GM12878 (cell line): ENCODE measurements at regions not wholly inside any gene's neighbourhood (a gene's known extent, or its start where the extent isn't known, plus 50 kb on each side); places are given as distances from the start of the nearest gene placed in this dataset.

ENCODE experiments used
- ATAC-seq: fragments of 200-7000 bp; cut with Tn5 transposase; 3 replicates; pipeline ENCODE4 v1.9.1; 2020; ENCODE audit warnings: mild to moderate bottlenecking, moderate library complexity
- BruUV-seq: library from RNA; stranded (reverse); fragments of 400-500 nt; replicated peaks from 2 replicates; lab custom pipeline; 2021; lab: Mats Ljungman, UMichigan
- CTCF ChIA-PET: fragments of 300-600 bp; sonication (Branson Sonifier 250); formaldehyde crosslinking; extraction: SDS; loops from one replicate; lab custom pipeline; 2021; ENCODE audit warnings: inconsistent platforms; lab: Yijun Ruan, JAX
- POLR2A ChIA-PET: fragments of 350-600 bp; formaldehyde crosslinking; extraction: SDS; loops from one replicate; lab custom pipeline; 2021; ENCODE audit warnings: inconsistent platforms; lab: Charles Lee
- RAD21 ChIA-PET: fragments of 300-600 bp; sonication (Branson Sonifier 250); formaldehyde crosslinking; loops from one replicate; lab custom pipeline; 2023; ENCODE audit warnings: antibody characterized with exemption; ENCODE audit not compliant: unreplicated experiment; lab: Charles Lee
- SMC1A ChIA-PET: fragments of 300-600 bp; sonication (Branson Sonifier 250); formaldehyde crosslinking; loops from one replicate; lab custom pipeline; 2023; ENCODE audit not compliant: unreplicated experiment, uncharacterized antibody; lab: Charles Lee
- DNase-seq: peaks from one replicate; pipeline ENCODE4 v3.0.0-alpha.2; 2011; ENCODE audit warnings: low read depth, low spot score
- FAIRE-seq: peaks from 3 replicates; lab custom pipeline; 2011; peaks lifted over from hg19 to GRCh38; lab: Jason Lieb, UNC
- H2AFZ ChIP-seq: 2 replicates; pipeline ENCODE4 v1.6.0; 2011; ENCODE audit warnings: low read depth, low read length, control low read depth; ENCODE audit not compliant: control insufficient read depth
- H3K27ac ChIP-seq: 2 replicates; pipeline ENCODE4 v1.5.1; 2011; ENCODE audit warnings: control low read depth; ENCODE audit not compliant: control insufficient read depth, insufficient read depth
- H3K27me3 ChIP-seq, 2 experiments: replicated peaks in 1 of 2; 2 replicates each; pipeline versions ENCODE4 v1.6.0 to v1.6.1; 2011; ENCODE audit warnings: low read length in 1 of 2; ENCODE audit not compliant: control insufficient read depth in 2 of 2, insufficient read depth in 2 of 2
- H3K36me3 ChIP-seq, 2 experiments: 2 replicates each; pipeline ENCODE4 v1.5.1; 2011; ENCODE audit warnings: low read length in 1 of 2; ENCODE audit not compliant: control insufficient read depth in 2 of 2, insufficient read depth in 2 of 2
- H3K4me1 ChIP-seq: 2 replicates; pipeline ENCODE4 v1.6.1; 2011; ENCODE audit warnings: mild to moderate bottlenecking, low read length, moderate library complexity, mixed read lengths; ENCODE audit not compliant: control insufficient read depth, insufficient read depth
- H3K4me2 ChIP-seq: 2 replicates; pipeline ENCODE4 v1.6.0; 2011; ENCODE audit warnings: control low read depth; ENCODE audit not compliant: control insufficient read depth, insufficient read depth
- H3K4me3 ChIP-seq: fragments of 200-600 bp; sonication (generic); 2 replicates; pipeline ENCODE4 v1.5.1; 2016
- H3K79me2 ChIP-seq: 2 replicates; pipeline ENCODE4 v1.6.0; 2011; ENCODE audit warnings: low read length; ENCODE audit not compliant: control insufficient read depth, insufficient read depth
- H3K9ac ChIP-seq: 2 replicates; pipeline ENCODE4 v1.8.0; 2011; ENCODE audit warnings: low read length, control low read depth, mixed read lengths; ENCODE audit not compliant: control insufficient read depth, insufficient read depth
- H3K9me3 ChIP-seq: replicated peaks from 3 replicates; pipeline ENCODE4 v1.5.1; 2011; ENCODE audit warnings: mild to moderate bottlenecking, low read length; ENCODE audit not compliant: control insufficient read depth, insufficient read depth
- H4K20me1 ChIP-seq: 2 replicates; pipeline ENCODE4 v1.6.0; 2011; ENCODE audit not compliant: control insufficient read depth, insufficient read depth
- ATF7 ChIP-seq: fragments of 450-650 bp; IDR thresholded peaks from 2 replicates; pipeline ENCODE4 v1.6.1; 2016; ENCODE audit warnings: low read depth, mild to moderate bottlenecking
- CBFB ChIP-seq: IDR thresholded peaks from 2 replicates; pipeline ENCODE4 v1.6.1; 2016; ENCODE audit warnings: antibody characterized with exemption, low read depth
- CBX3 ChIP-seq: fragments of 200-600 bp; sonication (generic); IDR thresholded peaks from 2 replicates; pipeline ENCODE4 v1.6.1; 2016; ENCODE audit warnings: low read depth, borderline replicate concordance
- NRF1 ChIP-seq: conservative IDR thresholded peaks from 2 replicates; pipeline ENCODE4 v1.6.1; 2011; ENCODE audit warnings: mild to moderate bottlenecking, low read depth, low read length, improper control_type of control experiment
- TCF3 ChIP-seq: IDR thresholded peaks from 2 replicates; pipeline ENCODE4 v1.6.1; 2012; ENCODE audit warnings: low read depth, mild to moderate bottlenecking, low read length, borderline replicate concordance; ENCODE audit not compliant: insufficient read depth
- WGBS: methylation state at CpG from one replicate; pipeline ENCODE4 v1.1.6; 2016; ENCODE audit warnings: low lambda C conversion rate; ENCODE audit not compliant: insufficient replicate concordance, insufficient coverage; ENCODE audit errors: missing lambda C conversion rate; 5-methylcytosine and 5-hydroxymethylcytosine counted together
- in situ Hi-C: fragments of 300-500 bp; cut with MboI; formaldehyde crosslinking; loops from 9 replicates; pipeline ENCODE4 v1.14.3; 2018; ENCODE audit warnings: mixed read lengths
- intact Hi-C: fragments of 100-400 bp; cut with micrococcal nuclease; formaldehyde crosslinking; loops from one replicate; pipeline ENCODE4 v1.14.2; 2022; ENCODE audit not compliant: unreplicated experiment
- TF ChIP-seq, protein P1 (sequence below): fragments of 450-650 bp; formaldehyde crosslinking; IDR thresholded peaks from 2 replicates; pipeline ENCODE4 v1.4.0; 2022; ENCODE audit warnings: mild to moderate bottlenecking, moderate library complexity
- TF ChIP-seq, protein P2 (sequence below): fragments of 450-650 bp; IDR thresholded peaks from 2 replicates; pipeline ENCODE4 v1.6.1; 2017; ENCODE audit warnings: mild to moderate bottlenecking, moderate library complexity
- TF ChIP-seq, protein P3 (sequence below): fragments of 450-650 bp; IDR thresholded peaks from 2 replicates; pipeline ENCODE4 v1.6.1; 2017; ENCODE audit warnings: mild to moderate bottlenecking, low read depth, inconsistent platforms; ENCODE audit not compliant: poor library complexity, severe bottlenecking

DNA sequence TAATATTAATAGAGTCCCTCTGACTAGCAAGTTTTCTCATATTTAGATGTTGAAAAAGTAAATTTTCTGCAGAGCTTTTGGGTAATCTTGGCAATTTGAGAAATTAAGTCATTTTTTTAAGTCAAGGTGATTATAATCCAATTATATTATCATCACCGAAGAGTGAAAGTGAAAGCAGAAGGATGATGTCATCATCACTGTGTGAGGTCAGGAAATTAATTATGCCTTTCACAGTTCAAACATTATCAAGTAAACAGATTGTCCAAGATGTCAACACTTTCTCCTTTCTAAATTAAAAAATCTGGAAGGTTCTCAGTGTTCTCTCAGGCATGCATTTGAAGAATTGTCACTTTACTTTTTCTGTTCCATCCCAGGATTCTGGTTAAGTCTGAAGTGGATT is 296.0 kb downstream of the TBX15 start:
- POLR2A ChIA-PET: no interaction called here
- no peaks in the 10 kb centered on the region for H3K27me3 ChIP-seq
- H3K79me2 ChIP-seq: no peaks in the 10 kb centered on the region
- DNase-seq: no peak
- FAIRE-seq: no peak
- H3K4me1 ChIP-seq: no peaks in the 10 kb centered on the region
- intact Hi-C loops: no loop called here
- H2AFZ ChIP-seq: no peak overlapping the region
- H3K27ac ChIP-seq: no peak overlapping the region
- in situ Hi-C loops: no loop called here
- TF ChIP-seq, protein P1, sequence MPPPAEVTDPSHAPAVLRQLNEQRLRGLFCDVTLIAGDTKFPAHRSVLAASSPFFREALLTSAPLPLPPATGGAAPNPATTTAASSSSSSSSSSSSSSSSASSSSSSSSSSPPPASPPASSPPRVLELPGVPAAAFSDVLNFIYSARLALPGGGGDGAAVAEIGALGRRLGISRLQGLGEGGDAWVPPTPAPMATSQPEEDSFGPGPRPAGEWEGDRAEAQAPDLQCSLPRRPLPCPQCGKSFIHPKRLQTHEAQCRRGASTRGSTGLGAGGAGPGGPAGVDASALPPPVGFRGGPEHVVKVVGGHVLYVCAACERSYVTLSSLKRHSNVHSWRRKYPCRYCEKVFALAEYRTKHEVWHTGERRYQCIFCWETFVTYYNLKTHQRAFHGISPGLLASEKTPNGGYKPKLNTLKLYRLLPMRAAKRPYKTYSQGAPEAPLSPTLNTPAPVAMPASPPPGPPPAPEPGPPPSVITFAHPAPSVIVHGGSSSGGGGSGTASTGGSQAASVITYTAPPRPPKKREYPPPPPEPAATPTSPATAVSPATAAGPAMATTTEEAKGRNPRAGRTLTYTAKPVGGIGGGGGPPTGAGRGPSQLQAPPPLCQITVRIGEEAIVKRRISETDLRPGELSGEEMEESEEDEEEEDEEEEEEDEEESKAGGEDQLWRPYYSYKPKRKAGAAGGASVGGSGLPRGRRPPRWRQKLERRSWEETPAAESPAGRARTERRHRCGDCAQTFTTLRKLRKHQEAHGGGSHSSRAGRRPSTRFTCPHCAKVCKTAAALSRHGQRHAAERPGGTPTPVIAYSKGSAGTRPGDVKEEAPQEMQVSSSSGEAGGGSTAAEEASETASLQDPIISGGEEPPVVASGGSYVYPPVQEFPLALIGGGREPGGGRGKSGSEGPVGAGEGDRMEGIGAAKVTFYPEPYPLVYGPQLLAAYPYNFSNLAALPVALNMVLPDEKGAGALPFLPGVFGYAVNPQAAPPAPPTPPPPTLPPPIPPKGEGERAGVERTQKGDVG: no peak
- peak; percentile 85 for TF ChIP-seq ATF7
- no peak for TF ChIP-seq TCF3
- WGBS: 0% methylated on average over 1 of the region's 1 CpG
- ATAC-seq: no peak
- H3K4me3 ChIP-seq: no peak overlapping the region
- H4K20me1 ChIP-seq: no peaks in the 10 kb centered on the region
- SMC1A ChIA-PET: no interaction called here
- no TSS peak for BruUV-seq
- H3K36me3 ChIP-seq: no peaks in the 10 kb centered on the region
- H3K4me2 ChIP-seq: no peak overlapping the region
- H3K9ac ChIP-seq: no peak overlapping the region
- RAD21 ChIA-PET: no interaction called here
- H3K9me3 ChIP-seq: no peaks in the 10 kb centered on the region
- CTCF ChIA-PET: no interaction called here

DNA sequence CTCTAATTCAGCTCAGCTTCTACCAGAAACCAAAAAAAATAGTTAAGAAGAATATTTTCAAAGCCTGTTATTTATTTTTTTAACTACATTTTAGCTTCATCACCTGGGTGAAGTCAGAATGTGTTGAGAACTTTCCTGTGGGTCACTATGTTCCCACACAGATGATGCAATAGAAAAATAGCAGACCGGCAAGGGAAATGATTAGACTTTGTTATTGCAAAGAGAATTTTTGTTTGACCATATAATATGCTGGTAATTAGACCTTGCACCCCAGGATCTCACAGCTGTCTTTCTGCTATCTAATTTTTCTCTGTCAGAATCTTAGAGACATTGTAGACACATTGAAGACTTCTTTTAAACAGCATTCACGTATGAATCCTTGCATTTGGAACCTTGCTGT is 299.3 kb downstream of the TBX15 start:
- no peak overlapping the region for H2AFZ ChIP-seq
- H3K9me3 ChIP-seq: no peaks in the 10 kb centered on the region
- ChIA-PET POLR2A (no interaction called here), SMC1A (no interaction called here), RAD21 (no interaction called here), CTCF (interaction anchor here (0.6 kb wide), 1 partner anchor 998 kb away, joined by 3 read pairs; no protein-coding TSS in a partner anchor)
- H3K27me3 ChIP-seq: no peaks in the 10 kb centered on the region
- no peak overlapping the region for H3K4me3 ChIP-seq
- no peaks in the 10 kb centered on the region for H3K79me2 ChIP-seq
- in situ Hi-C loops: no loop called here
- no peaks in the 10 kb centered on the region for H4K20me1 ChIP-seq
- no peak for FAIRE-seq
- intact Hi-C loops: no loop called here
- no peak for DNase-seq
- no peak for ATAC-seq
- no peak overlapping the region for H3K27ac ChIP-seq
- 0% methylated on average over 2 of the region's 2 CpGs for WGBS
- H3K4me2 ChIP-seq: no peak overlapping the region
- H3K4me1 ChIP-seq: no peaks in the 10 kb centered on the region
- H3K36me3 ChIP-seq: no peaks in the 10 kb centered on the region
- BruUV-seq: no TSS peak
- H3K9ac ChIP-seq: no peak overlapping the region
- TF ChIP-seq, protein P2, sequence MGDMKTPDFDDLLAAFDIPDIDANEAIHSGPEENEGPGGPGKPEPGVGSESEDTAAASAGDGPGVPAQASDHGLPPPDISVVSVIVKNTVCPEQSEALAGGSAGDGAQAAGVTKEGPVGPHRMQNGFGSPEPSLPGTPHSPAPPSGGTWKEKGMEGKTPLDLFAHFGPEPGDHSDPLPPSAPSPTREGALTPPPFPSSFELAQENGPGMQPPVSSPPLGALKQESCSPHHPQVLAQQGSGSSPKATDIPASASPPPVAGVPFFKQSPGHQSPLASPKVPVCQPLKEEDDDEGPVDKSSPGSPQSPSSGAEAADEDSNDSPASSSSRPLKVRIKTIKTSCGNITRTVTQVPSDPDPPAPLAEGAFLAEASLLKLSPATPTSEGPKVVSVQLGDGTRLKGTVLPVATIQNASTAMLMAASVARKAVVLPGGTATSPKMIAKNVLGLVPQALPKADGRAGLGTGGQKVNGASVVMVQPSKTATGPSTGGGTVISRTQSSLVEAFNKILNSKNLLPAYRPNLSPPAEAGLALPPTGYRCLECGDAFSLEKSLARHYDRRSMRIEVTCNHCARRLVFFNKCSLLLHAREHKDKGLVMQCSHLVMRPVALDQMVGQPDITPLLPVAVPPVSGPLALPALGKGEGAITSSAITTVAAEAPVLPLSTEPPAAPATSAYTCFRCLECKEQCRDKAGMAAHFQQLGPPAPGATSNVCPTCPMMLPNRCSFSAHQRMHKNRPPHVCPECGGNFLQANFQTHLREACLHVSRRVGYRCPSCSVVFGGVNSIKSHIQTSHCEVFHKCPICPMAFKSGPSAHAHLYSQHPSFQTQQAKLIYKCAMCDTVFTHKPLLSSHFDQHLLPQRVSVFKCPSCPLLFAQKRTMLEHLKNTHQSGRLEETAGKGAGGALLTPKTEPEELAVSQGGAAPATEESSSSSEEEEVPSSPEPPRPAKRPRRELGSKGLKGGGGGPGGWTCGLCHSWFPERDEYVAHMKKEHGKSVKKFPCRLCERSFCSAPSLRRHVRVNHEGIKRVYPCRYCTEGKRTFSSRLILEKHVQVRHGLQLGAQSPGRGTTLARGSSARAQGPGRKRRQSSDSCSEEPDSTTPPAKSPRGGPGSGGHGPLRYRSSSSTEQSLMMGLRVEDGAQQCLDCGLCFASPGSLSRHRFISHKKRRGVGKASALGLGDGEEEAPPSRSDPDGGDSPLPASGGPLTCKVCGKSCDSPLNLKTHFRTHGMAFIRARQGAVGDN: no peak
- TF ChIP-seq CBX3 (no peak), CBFB (no peak), NRF1 (no peak)
- TF ChIP-seq, protein P3, sequence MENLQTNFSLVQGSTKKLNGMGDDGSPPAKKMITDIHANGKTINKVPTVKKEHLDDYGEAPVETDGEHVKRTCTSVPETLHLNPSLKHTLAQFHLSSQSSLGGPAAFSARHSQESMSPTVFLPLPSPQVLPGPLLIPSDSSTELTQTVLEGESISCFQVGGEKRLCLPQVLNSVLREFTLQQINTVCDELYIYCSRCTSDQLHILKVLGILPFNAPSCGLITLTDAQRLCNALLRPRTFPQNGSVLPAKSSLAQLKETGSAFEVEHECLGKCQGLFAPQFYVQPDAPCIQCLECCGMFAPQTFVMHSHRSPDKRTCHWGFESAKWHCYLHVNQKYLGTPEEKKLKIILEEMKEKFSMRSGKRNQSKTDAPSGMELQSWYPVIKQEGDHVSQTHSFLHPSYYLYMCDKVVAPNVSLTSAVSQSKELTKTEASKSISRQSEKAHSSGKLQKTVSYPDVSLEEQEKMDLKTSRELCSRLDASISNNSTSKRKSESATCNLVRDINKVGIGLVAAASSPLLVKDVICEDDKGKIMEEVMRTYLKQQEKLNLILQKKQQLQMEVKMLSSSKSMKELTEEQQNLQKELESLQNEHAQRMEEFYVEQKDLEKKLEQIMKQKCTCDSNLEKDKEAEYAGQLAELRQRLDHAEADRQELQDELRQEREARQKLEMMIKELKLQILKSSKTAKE: no peak
